ENCODE measurements at regions not wholly inside any gene's neighbourhood (a gene's known extent, or its start where the extent isn't known, plus 50 kb on each side); places are given as distances from the start of the nearest gene placed in this dataset.

- TF ChIP-seq, protein P1, sequence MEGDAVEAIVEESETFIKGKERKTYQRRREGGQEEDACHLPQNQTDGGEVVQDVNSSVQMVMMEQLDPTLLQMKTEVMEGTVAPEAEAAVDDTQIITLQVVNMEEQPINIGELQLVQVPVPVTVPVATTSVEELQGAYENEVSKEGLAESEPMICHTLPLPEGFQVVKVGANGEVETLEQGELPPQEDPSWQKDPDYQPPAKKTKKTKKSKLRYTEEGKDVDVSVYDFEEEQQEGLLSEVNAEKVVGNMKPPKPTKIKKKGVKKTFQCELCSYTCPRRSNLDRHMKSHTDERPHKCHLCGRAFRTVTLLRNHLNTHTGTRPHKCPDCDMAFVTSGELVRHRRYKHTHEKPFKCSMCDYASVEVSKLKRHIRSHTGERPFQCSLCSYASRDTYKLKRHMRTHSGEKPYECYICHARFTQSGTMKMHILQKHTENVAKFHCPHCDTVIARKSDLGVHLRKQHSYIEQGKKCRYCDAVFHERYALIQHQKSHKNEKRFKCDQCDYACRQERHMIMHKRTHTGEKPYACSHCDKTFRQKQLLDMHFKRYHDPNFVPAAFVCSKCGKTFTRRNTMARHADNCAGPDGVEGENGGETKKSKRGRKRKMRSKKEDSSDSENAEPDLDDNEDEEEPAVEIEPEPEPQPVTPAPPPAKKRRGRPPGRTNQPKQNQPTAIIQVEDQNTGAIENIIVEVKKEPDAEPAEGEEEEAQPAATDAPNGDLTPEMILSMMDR (IDR thresholded peaks at IDR 0.05): no peak
- no peak for TF ChIP-seq POLR2A (IDR thresholded peaks at IDR 0.05)
Measured at GRCh38 chrY:8705636-8706300, 631.5 kb upstream of the TSPY4 start.

Data from Peyer's patch (tissue), 4 donors.